H9 (cell line): ENCODE measurements at regions not wholly inside any gene's neighbourhood (a gene's known extent, or its start where the extent isn't known, plus 50 kb on each side); places are given as distances from the start of the nearest gene placed in this dataset.

ENCODE experiments used
- DNase-seq: peaks from one replicate; pipeline ENCODE4 v3.0.0-alpha.2; 2017
- H2AFZ ChIP-seq: one replicate; pipeline ENCODE4 v1.6.1; 2013; ENCODE audit warnings: mild to moderate bottlenecking, low read length, control low read depth, moderate library complexity
- H2AK5ac ChIP-seq: 2 replicates; pipeline ENCODE4 v1.6.1; 2013; ENCODE audit warnings: low read length, control low read depth, mixed read lengths; ENCODE audit not compliant: insufficient read length
- H2BK120ac ChIP-seq: one replicate; pipeline ENCODE4 v1.6.1; 2013; ENCODE audit warnings: low read depth, mild to moderate bottlenecking, low read length, control low read depth, inconsistent platforms; ENCODE audit not compliant: poor library complexity, severe bottlenecking
- H2BK12ac ChIP-seq: 2 replicates; pipeline ENCODE4 v1.6.1; 2013; ENCODE audit warnings: low read length, control low read depth, mixed read lengths, low read depth; ENCODE audit not compliant: insufficient read length
- H2BK15ac ChIP-seq: 2 replicates; pipeline ENCODE4 v1.6.1; 2013; ENCODE audit warnings: low read depth, low read length, control low read depth
- H2BK20ac ChIP-seq: one replicate; pipeline ENCODE4 v1.6.1; 2013; ENCODE audit warnings: low read depth, mild to moderate bottlenecking, low read length, control low read depth, inconsistent platforms; ENCODE audit not compliant: poor library complexity, severe bottlenecking
- H2BK5ac ChIP-seq: 2 replicates; pipeline ENCODE4 v1.6.1; 2013; ENCODE audit warnings: low read length, control low read depth, mixed read lengths; ENCODE audit not compliant: insufficient read length
- H3K14ac ChIP-seq: 2 replicates; pipeline ENCODE4 v1.6.1; 2013; ENCODE audit warnings: low read length, control low read depth; ENCODE audit not compliant: insufficient read depth
- H3K18ac ChIP-seq: 2 replicates; pipeline ENCODE4 v1.6.1; 2013; ENCODE audit warnings: low read depth, mild to moderate bottlenecking, mixed read lengths, low read length, control low read depth; ENCODE audit not compliant: insufficient read length
- H3K23ac ChIP-seq: 2 replicates; pipeline ENCODE4 v1.6.1; 2013; ENCODE audit warnings: low read length, control low read depth, mixed read lengths, low read depth; ENCODE audit not compliant: insufficient read length
- H3K23me2 ChIP-seq: 2 replicates; pipeline ENCODE4 v1.6.1; 2013; ENCODE audit warnings: low read depth, mild to moderate bottlenecking, mixed read lengths, low read length, control low read depth; ENCODE audit not compliant: insufficient read length, poor library complexity, severe bottlenecking
- H3K27ac ChIP-seq: 2 replicates; pipeline ENCODE4 v1.5.1; 2013; ENCODE audit warnings: low read length, control low read depth, mixed read lengths, low read depth; ENCODE audit not compliant: insufficient read length
- H3K27me3 ChIP-seq: 2 replicates; pipeline ENCODE4 v1.6.1; 2013; ENCODE audit warnings: low read length, control low read depth, inconsistent platforms; ENCODE audit not compliant: insufficient read depth
- H3K4ac ChIP-seq: 2 replicates; pipeline ENCODE4 v1.6.1; 2013; ENCODE audit warnings: low read depth, mild to moderate bottlenecking, control low read depth, inconsistent platforms, low read length, moderate library complexity
- H3K4me1 ChIP-seq: 2 replicates; pipeline ENCODE4 v1.6.1; 2013; ENCODE audit warnings: low read length, control low read depth, inconsistent platforms; ENCODE audit not compliant: insufficient read depth
- H3K4me2 ChIP-seq: 2 replicates; pipeline ENCODE4 v1.6.1; 2013; ENCODE audit warnings: low read length, control low read depth, mixed read lengths; ENCODE audit not compliant: insufficient read length, insufficient read depth
- H3K56ac ChIP-seq: 2 replicates; pipeline ENCODE4 v1.6.1; 2013; ENCODE audit warnings: low read depth, mild to moderate bottlenecking, mixed read lengths, low read length, control low read depth; ENCODE audit not compliant: insufficient read length
- H3K79me1 ChIP-seq: 2 replicates; pipeline ENCODE4 v1.6.1; 2013; ENCODE audit warnings: low read depth, mild to moderate bottlenecking, moderate library complexity, low read length, control low read depth, inconsistent platforms; ENCODE audit not compliant: insufficient read depth, poor library complexity, severe bottlenecking
- H3K79me2 ChIP-seq: 2 replicates; pipeline ENCODE4 v1.6.1; 2013; ENCODE audit warnings: low read length, control low read depth, inconsistent platforms; ENCODE audit not compliant: insufficient read depth
- H3K9ac ChIP-seq: 2 replicates; pipeline ENCODE4 v1.6.1; 2013; ENCODE audit warnings: low read length, control low read depth, mixed read lengths; ENCODE audit not compliant: insufficient read length; ENCODE audit errors: extremely low read depth
- H3K9me3 ChIP-seq: one replicate; pipeline ENCODE4 v1.6.1; 2013; ENCODE audit warnings: low read depth, low read length, inconsistent platforms; ENCODE audit not compliant: control insufficient read depth
- H3T11ph ChIP-seq: one replicate; pipeline ENCODE4 v1.6.1; 2013; ENCODE audit warnings: mild to moderate bottlenecking, low read length, control low read depth, inconsistent platforms
- H4K20me1 ChIP-seq: one replicate; pipeline ENCODE4 v1.6.1; 2013; ENCODE audit not compliant: control insufficient read depth, insufficient read length, insufficient read depth
- H4K5ac ChIP-seq: 2 replicates; pipeline ENCODE4 v1.6.1; 2013; ENCODE audit warnings: low read depth, mild to moderate bottlenecking, mixed read lengths, low read length, control low read depth; ENCODE audit not compliant: insufficient read length
- H4K8ac ChIP-seq: replicated peaks from 2 replicates; pipeline ENCODE4 v1.6.1; 2013; ENCODE audit warnings: low read length, control low read depth, mixed read lengths, low read depth; ENCODE audit not compliant: insufficient read length
- H4K91ac ChIP-seq: 2 replicates; pipeline ENCODE4 v1.6.1; 2013; ENCODE audit warnings: low read depth, mild to moderate bottlenecking, moderate library complexity, mixed read lengths, low read length, control low read depth; ENCODE audit not compliant: insufficient read length
- H3K27ac Mint-ChIP-seq, 3 experiments: 2 replicates in 2 of 3; 3 replicates in 1 of 3; pipeline ENCODE4 v1.8.0; 2020 to 2021; ENCODE audit warnings: mixed read lengths in 3 of 3, mild to moderate bottlenecking in 1 of 3, moderate library complexity in 1 of 3
- H3K27me3 Mint-ChIP-seq: 2 replicates; pipeline ENCODE4 v1.8.0; 2021; ENCODE audit warnings: low read depth, mild to moderate bottlenecking, moderate library complexity, mixed read lengths
- H3K36me3 Mint-ChIP-seq, 3 experiments: 2 replicates in 2 of 3; 3 replicates in 1 of 3; pipeline ENCODE4 v1.8.0; 2020 to 2021; ENCODE audit warnings: low read depth in 3 of 3, mixed read lengths in 3 of 3; ENCODE audit not compliant: insufficient read depth in 1 of 3
- H3K4me1 Mint-ChIP-seq, 2 experiments: 2 replicates each; pipeline ENCODE4 v1.8.0; 2020; ENCODE audit warnings: mixed read lengths in 2 of 2
- H3K4me3 Mint-ChIP-seq, 2 experiments: 2 replicates in 1 of 2; 3 replicates in 1 of 2; pipeline ENCODE4 v1.8.0; 2020 to 2021; ENCODE audit warnings: mild to moderate bottlenecking in 2 of 2, mixed read lengths in 2 of 2, moderate library complexity in 1 of 2
- H3K9me3 Mint-ChIP-seq, 2 experiments: 2 replicates in 1 of 2; 3 replicates in 1 of 2; pipeline ENCODE4 v1.8.0; 2020; ENCODE audit warnings: mild to moderate bottlenecking in 2 of 2, mixed read lengths in 2 of 2, moderate library complexity in 1 of 2
- CTCF ChIP-seq: fragments of 200-600 bp; sonication (generic); conservative IDR thresholded peaks from 3 replicates; pipeline ENCODE4 v1.8.0; 2021; ENCODE audit warnings: antibody characterized with exemption, mild to moderate bottlenecking
- WGBS: extraction: QIAGEN DNeasy Blood & Tissue Kit; methylation state at CpG from one replicate; pipeline ENCODE4 v1.1.7; 2013; ENCODE audit warnings: missing lambda C conversion rate, low lambda C conversion rate, mixed read lengths; ENCODE audit not compliant: insufficient read length; ENCODE audit errors: extremely low coverage; 5-methylcytosine and 5-hydroxymethylcytosine counted together

GRCh38 chr6:105873799-105874198 lies 212.3 kb upstream of the PRDM1 start:
- Histone ChIP-seq H3K4me1 (no peaks in the 10 kb centered on the region), H3K23me2 (no peaks in the 10 kb centered on the region), H3K9ac (no peak overlapping the region), H4K20me1 (no peaks in the 10 kb centered on the region), H3K23ac (no peak overlapping the region), H2AK5ac (no peak overlapping the region), H3K18ac (no peak overlapping the region), H2BK12ac (no peak overlapping the region), H2BK20ac (no peak overlapping the region), H2AFZ (no peak overlapping the region), H3K27me3 (no peaks in the 10 kb centered on the region), H2BK5ac (no peak overlapping the region), H3K27ac (no peak overlapping the region), H2BK120ac (no peak overlapping the region), H4K5ac (no peak overlapping the region), H3K56ac (no peak overlapping the region), H2BK15ac (no peak overlapping the region), H4K91ac (no peak overlapping the region), H3K9me3 (no peaks in the 10 kb centered on the region), H3K79me1 (no peaks in the 10 kb centered on the region), H4K8ac (no peak overlapping the region), H3K4ac (no peak overlapping the region), H3K4me2 (no peak overlapping the region), H3K79me2 (no peaks in the 10 kb centered on the region), H3T11ph (no peak overlapping the region), H3K14ac (no peak overlapping the region)
- Mint-ChIP-seq H3K9me3 (no peaks in the 10 kb centered on the region), H3K36me3 (no peaks in the 10 kb centered on the region), H3K27ac (no peak overlapping the region), H3K4me3 (no peak overlapping the region), H3K27me3 (no peaks in the 10 kb centered on the region), H3K4me1 (peaks cover 16 to 31% of the 10 kb centered on the region in 2 experiments)
- no CpG with 5 or more reads among the region's 3 CpGs for WGBS
- DNase-seq: no peak
- TF ChIP-seq CTCF: no peak
